ENCODE measurements at regions not wholly inside any gene's neighbourhood (a gene's known extent, or its start where the extent isn't known, plus 50 kb on each side); places are given as distances from the start of the nearest gene placed in this dataset.

GRCh38 chr11:45043755-45044475, 93.2 kb upstream of the TP53I11 start:
- H3K4me1 Mint-ChIP-seq (ENCODE audit: low read depth in 2 of 2): peaks cover 16% of the 10 kb centered on the region in 2 donors
- no peaks in the 10 kb centered on the region for H3K36me3 Mint-ChIP-seq (ENCODE audit: insufficient read depth)
- peaks cover 0 to 2% of the 10 kb centered on the region in 2 donors for H3K9me3 Mint-ChIP-seq
- H3K4me3 Mint-ChIP-seq: no peak overlapping the region
- DNase-seq (no peak), ATAC-seq (replicated peaks) (no peak)
- no peaks in the 10 kb centered on the region for H3K27me3 Mint-ChIP-seq
- H3K27ac Mint-ChIP-seq: peak overlapping the region in 1 of 2 donors; percentile 28

DNA sequence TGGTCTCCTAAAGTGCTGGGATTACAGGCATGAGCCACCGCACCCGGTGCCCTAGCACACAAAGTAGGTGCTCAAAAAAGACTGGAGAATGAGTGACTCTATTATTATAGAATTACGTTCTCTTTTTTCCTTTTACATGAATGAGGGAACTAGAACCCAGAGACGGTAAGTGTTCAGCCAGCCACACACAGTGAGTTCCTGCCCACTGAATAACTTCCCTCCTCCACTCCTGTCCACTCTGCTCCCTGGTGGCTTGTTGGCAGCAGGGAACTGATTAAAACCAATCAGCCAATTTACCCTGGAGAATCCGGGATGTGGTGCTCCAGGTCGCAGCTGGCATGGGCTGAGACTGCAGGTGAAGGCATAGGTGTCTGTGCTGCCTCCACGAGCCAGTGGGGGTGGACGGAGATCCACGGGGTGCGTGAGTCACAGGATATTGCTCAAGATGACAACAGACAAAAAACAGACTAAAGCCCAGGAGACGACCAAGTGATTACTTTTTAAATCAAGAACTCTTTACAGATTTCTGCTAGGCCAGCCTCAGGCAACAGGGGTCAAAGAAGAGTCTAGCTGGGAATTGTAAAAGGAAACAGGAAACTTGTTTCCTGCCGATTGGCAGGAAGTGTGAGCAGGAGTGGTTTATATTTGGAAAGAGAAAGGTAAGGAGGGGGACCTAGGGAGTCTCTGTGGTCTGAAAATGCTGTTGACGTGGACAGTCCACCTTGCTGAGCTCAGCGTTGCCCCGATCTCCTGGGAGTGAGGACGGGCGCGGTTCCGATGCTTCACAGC, 95.2 kb upstream of the TP53I11 start:
- Mint-ChIP-seq H3K9me3 (no peaks in the 10 kb centered on the region), H3K4me3 (peak overlapping the region in 1 of 2 donors; percentile 1), H3K36me3 (ENCODE audit: insufficient read depth) (no peaks in the 10 kb centered on the region), H3K27me3 (no peaks in the 10 kb centered on the region), H3K27ac (peak overlapping the region; percentile 12 to 73), H3K4me1 (ENCODE audit: low read depth in 2 of 2) (peaks cover 12 to 16% of the 10 kb centered on the region in 2 donors)
- DNase-seq: peak in 2 of 3 experiments; percentile 11 to 25
- ATAC-seq (replicated peaks): peak; percentile 87

- ATAC-seq (replicated peaks) (no peak), DNase-seq (no peak)
- peaks cover 11 to 15% of the 10 kb centered on the region in 2 donors for H3K4me1 Mint-ChIP-seq (ENCODE audit: low read depth in 2 of 2)
- no peak overlapping the region for H3K4me3 Mint-ChIP-seq
- H3K36me3 Mint-ChIP-seq (ENCODE audit: insufficient read depth): peaks cover 3% of the 10 kb centered on the region
- no peak overlapping the region for H3K27ac Mint-ChIP-seq
- H3K27me3 Mint-ChIP-seq: no peaks in the 10 kb centered on the region
- H3K9me3 Mint-ChIP-seq: no peaks in the 10 kb centered on the region
Measured at GRCh38 chr11:45048313-45048841, 97.7 kb upstream of the TP53I11 start.

DNA sequence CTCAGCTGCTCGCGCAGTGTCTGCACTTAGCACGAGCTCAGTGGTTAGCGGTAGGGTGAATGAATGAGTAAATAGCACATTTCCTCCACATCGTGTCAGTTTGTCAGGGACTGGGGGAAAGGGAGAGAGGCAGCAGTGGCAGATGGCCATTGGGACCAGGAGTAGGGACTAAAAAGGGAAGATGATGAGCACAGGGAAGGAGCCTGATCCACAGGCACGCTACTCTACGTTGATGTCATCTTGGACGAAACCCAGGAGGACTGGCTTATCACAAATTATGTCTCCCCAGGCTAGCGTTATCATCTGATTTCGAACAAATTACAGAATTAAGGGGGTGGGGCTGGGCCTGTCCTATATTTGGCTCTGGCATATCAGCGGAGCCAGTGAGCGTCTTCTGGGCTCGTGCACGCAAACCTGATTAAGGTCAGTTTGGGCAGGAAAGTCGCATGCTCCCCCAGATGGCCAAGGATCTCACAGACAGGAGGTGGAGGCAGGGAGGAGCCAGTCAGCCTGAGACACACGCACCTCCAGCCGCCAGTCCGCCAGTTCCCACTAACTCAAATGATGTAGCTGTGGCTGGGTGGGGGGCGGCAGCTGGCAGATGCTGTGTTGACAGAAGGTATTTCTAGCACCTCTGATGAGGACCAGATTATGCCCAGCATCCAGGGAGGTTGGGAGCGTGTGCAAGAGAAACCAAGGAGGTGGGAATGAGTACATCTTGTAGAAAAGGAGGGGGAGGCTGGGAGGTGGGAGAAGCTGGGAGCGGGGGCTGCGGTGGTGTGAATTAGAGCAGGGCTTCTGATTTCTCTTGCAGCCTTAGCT, 97.4 kb upstream of the PRDM11 start:
- Mint-ChIP-seq H3K36me3 (ENCODE audit: insufficient read depth) (peaks cover 3% of the 10 kb centered on the region), H3K4me3 (no peak overlapping the region), H3K27me3 (no peaks in the 10 kb centered on the region), H3K9me3 (no peaks in the 10 kb centered on the region), H3K27ac (no peak overlapping the region), H3K4me1 (ENCODE audit: low read depth in 2 of 2) (peaks cover 11 to 15% of the 10 kb centered on the region in 2 donors)
- no peak for ATAC-seq (replicated peaks)
- DNase-seq: no peak

DNA sequence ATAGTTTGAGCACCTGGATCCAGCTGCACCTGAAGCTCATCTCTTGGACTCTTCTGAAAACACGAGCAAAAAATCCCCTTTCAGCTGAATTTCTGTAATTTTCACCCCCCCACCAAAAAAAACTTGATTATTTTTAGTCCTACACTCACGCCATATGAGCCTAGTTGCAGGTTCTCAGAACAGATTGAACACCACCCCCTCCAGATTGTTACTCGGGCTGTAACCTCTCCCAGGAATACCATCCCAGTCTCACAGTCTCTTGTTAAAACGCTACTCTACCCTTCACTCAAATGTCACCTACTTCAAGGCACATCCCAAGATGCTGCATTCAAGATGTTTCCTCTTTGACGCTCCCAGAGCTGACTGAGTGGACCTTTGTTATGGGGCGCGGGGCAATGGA, 96.3 kb upstream of the PRDM11 start:
- Mint-ChIP-seq H3K36me3 (ENCODE audit: insufficient read depth) (peaks cover 3% of the 10 kb centered on the region), H3K27ac (no peak overlapping the region), H3K9me3 (no peaks in the 10 kb centered on the region), H3K4me3 (no peak overlapping the region), H3K4me1 (ENCODE audit: low read depth in 2 of 2) (peaks cover 13 to 15% of the 10 kb centered on the region in 2 donors), H3K27me3 (peaks cover 0 to 6% of the 10 kb centered on the region in 2 donors)
- no peak for DNase-seq
- ATAC-seq (replicated peaks): no peak

GRCh38 chr11:45051621-45052020, 94.8 kb upstream of the PRDM11 start:
- no peak overlapping the region for H3K4me3 Mint-ChIP-seq
- no peaks in the 10 kb centered on the region for H3K9me3 Mint-ChIP-seq
- ATAC-seq (replicated peaks): no peak
- peaks cover 0 to 15% of the 10 kb centered on the region in 2 donors for H3K27me3 Mint-ChIP-seq
- peaks cover 6% of the 10 kb centered on the region for H3K36me3 Mint-ChIP-seq (ENCODE audit: insufficient read depth)
- no peak overlapping the region for H3K27ac Mint-ChIP-seq
- peaks cover 5 to 6% of the 10 kb centered on the region in 2 donors for H3K4me1 Mint-ChIP-seq (ENCODE audit: low read depth in 2 of 2)
- DNase-seq: no peak

GRCh38 chr11:45052361-45052760, 94.1 kb upstream of the PRDM11 start:
- H3K9me3 Mint-ChIP-seq: no peaks in the 10 kb centered on the region
- H3K4me1 Mint-ChIP-seq (ENCODE audit: low read depth in 2 of 2): peaks cover 3 to 5% of the 10 kb centered on the region in 2 donors
- H3K27ac Mint-ChIP-seq: peak overlapping the region in 1 of 2 donors; percentile 15
- peaks cover 6% of the 10 kb centered on the region for H3K36me3 Mint-ChIP-seq (ENCODE audit: insufficient read depth)
- H3K27me3 Mint-ChIP-seq: peaks cover 0 to 15% of the 10 kb centered on the region in 2 donors
- ATAC-seq (replicated peaks) (no peak), DNase-seq (no peak)
- H3K4me3 Mint-ChIP-seq: no peak overlapping the region

DNA sequence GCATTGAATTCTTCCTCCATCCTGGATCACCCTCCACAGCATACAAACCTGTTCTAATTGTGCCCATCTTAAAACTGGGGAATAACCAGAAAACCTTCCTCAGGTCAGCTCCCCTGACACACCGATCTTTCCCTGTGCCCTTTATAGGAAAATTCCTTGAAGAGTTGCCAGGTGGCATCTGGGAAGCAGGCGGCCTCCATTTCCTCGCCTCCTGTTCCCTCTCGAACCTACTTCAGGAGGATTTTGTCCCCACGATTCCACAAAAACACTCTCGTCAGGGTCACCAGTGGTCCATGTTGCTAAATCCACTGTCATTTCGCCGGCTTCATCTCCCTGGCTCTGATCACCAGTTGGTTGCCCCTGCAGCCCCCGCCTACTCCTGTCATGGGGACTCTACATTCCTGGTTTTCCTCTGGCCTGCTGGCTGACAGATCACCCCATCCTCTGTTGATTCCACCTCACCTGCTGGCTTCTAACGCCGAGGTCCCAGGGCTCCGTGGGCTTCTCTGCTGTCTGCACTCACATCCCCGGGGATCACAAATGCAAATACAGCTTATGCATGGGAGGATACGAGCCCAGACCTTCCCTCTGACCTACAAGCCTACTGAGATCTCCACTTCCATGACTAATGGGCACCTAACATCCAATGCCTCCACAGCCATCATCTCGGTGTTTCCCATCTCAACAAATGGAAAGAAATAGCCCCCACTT, 92.5 kb upstream of the PRDM11 start:
- peaks cover 6% of the 10 kb centered on the region for H3K36me3 Mint-ChIP-seq (ENCODE audit: insufficient read depth)
- peaks cover 0 to 15% of the 10 kb centered on the region in 2 donors for H3K27me3 Mint-ChIP-seq
- no peak overlapping the region for H3K27ac Mint-ChIP-seq
- ATAC-seq (replicated peaks) (no peak), DNase-seq (no peak)
- H3K9me3 Mint-ChIP-seq: no peaks in the 10 kb centered on the region
- H3K4me3 Mint-ChIP-seq: no peak overlapping the region
- H3K4me1 Mint-ChIP-seq (ENCODE audit: low read depth in 2 of 2): peaks cover 3 to 16% of the 10 kb centered on the region in 2 donors

- Mint-ChIP-seq H3K27me3 (peaks cover 0 to 15% of the 10 kb centered on the region in 2 donors), H3K27ac (peak overlapping the region; percentile 56 to 79), H3K4me3 (no peak overlapping the region), H3K36me3 (ENCODE audit: insufficient read depth) (peaks cover 6% of the 10 kb centered on the region), H3K9me3 (no peaks in the 10 kb centered on the region), H3K4me1 (ENCODE audit: low read depth in 2 of 2) (peaks cover 3 to 16% of the 10 kb centered on the region in 2 donors)
- DNase-seq (no peak), ATAC-seq (replicated peaks) (no peak)
Measured at GRCh38 chr11:45054956-45055355, 91.5 kb upstream of the PRDM11 start.

DNA sequence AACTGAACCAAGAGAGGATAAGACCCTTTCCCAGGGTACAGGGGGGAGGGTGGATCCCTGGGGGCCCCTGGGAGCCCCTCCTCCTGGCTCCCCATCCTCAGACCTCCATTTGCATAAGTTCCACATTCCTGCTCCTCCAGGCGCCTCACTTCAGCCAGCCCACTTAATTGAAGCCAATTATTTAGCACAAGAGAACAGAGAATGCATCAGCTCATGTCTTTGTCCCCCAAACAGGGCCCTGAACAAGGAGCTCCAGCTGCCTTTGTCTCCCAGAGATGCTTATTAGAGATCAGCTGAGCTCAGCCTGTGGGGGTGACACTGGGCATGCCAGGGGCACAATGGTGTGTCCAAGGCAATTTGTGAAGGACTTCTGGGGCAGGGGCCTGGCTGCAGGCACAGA, 89.9 kb upstream of the PRDM11 start:
- Mint-ChIP-seq H3K4me3 (no peak overlapping the region), H3K9me3 (no peaks in the 10 kb centered on the region), H3K27me3 (peaks cover 0 to 15% of the 10 kb centered on the region in 2 donors), H3K36me3 (ENCODE audit: insufficient read depth) (peaks cover 6% of the 10 kb centered on the region), H3K4me1 (ENCODE audit: low read depth in 2 of 2) (peaks cover 3 to 16% of the 10 kb centered on the region in 2 donors), H3K27ac (no peak overlapping the region)
- DNase-seq: no peak
- no peak for ATAC-seq (replicated peaks)

DNA sequence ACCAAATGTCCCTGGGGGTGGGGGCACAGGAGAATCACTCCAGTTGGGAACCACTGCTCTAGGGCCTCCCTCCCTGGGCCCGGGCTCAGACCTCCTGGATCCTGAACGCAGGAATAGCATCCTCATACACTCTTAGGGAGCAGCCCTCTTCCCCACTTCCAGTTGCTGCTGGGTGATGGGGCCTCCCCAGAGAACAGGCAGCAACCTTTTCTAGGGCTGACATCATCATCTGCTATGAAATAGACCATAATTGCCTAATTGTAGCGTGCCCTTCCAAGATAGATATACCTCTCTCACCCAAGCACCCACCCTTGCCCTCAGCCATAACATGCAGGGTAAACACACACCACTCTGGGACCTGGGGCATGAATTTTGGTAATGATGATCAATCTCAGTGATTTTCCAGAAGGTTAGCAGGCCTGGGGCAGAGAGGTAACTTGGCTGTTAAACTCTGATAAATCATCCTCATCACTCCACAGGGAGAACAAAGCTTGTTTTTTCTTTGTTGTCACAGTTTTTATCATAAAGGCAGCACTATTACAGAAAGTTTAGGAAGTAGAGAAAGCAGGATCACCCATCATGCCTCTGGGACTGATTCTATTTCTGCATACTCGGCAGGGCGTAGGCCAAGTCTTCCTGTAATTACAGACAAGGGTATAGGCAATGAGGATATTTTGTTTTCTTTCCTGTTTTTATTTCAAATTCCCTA, 88.3 kb upstream of the PRDM11 start:
- peaks cover 3% of the 10 kb centered on the region for H3K36me3 Mint-ChIP-seq (ENCODE audit: insufficient read depth)
- H3K9me3 Mint-ChIP-seq: no peaks in the 10 kb centered on the region
- DNase-seq: no peak
- peaks cover 0 to 16% of the 10 kb centered on the region in 2 donors for H3K4me1 Mint-ChIP-seq (ENCODE audit: low read depth in 2 of 2)
- no peak overlapping the region for H3K4me3 Mint-ChIP-seq
- no peak for ATAC-seq (replicated peaks)
- H3K27ac Mint-ChIP-seq: peak overlapping the region in 1 of 2 donors; percentile 29
- peaks cover 0 to 15% of the 10 kb centered on the region in 2 donors for H3K27me3 Mint-ChIP-seq

DNA sequence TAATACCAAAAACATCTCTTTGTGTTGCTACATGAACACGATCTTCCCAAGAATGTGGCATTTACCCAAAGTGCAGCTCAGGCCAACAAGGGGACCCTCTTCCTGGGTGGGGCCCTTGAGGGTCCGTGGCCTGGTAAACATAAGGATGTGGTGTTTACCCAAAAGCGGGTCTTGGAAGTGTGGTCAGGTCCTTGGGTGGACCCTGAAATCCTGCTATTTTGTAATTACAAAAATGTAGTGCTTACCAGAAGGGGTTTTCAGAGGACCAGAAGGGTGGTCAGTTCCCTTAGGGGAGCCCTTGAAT, 87.8 kb upstream of the PRDM11 start:
- peaks cover 0 to 16% of the 10 kb centered on the region in 2 donors for H3K4me1 Mint-ChIP-seq (ENCODE audit: low read depth in 2 of 2)
- ATAC-seq (replicated peaks) (no peak), DNase-seq (no peak)
- peaks cover 0 to 15% of the 10 kb centered on the region in 2 donors for H3K27me3 Mint-ChIP-seq
- peaks cover 3% of the 10 kb centered on the region for H3K36me3 Mint-ChIP-seq (ENCODE audit: insufficient read depth)
- H3K27ac Mint-ChIP-seq: no peak overlapping the region
- no peaks in the 10 kb centered on the region for H3K9me3 Mint-ChIP-seq
- H3K4me3 Mint-ChIP-seq: no peak overlapping the region
